Thoracic aorta (tissue), 2 donors: ENCODE measurements at regions not wholly inside any gene's neighbourhood (a gene's known extent, or its start where the extent isn't known, plus 50 kb on each side); places are given as distances from the start of the nearest gene placed in this dataset.

Experiments used
- ATAC-seq: fragments of 150-250 bp; one replicate; pipeline ENCODE4 v1.8.0; 2017; ENCODE audit warnings: low read depth; ENCODE audit not compliant: insufficient number of reproducible peaks, low FRiP score
- DNase-seq: peaks from one replicate; pipeline ENCODE4 v3.0.0-alpha.2; 2020; ENCODE audit warnings: low spot score
- H3K27ac ChIP-seq, 2 donors: fragments of 200-600 bp; sonication (generic); 1 replicate in 1 of 2; 2 replicates in 1 of 2; pipeline ENCODE4 v1.5.1; 2016; ENCODE audit warnings: mild to moderate bottlenecking in 2 of 2, moderate library complexity in 2 of 2
- H3K27me3 ChIP-seq: fragments of 200-600 bp; sonication (generic); replicated peaks from 2 replicates; pipeline ENCODE4 v1.6.0; 2016; ENCODE audit warnings: mild to moderate bottlenecking; ENCODE audit not compliant: insufficient read depth
- H3K36me3 ChIP-seq: fragments of 200-600 bp; sonication (generic); one replicate; pipeline ENCODE4 v1.5.1; 2016
- H3K4me1 ChIP-seq, 2 donors: fragments of 200-600 bp; sonication (generic); 1 replicate in 1 of 2; 2 replicates in 1 of 2; pipeline versions ENCODE4 v1.5.1 to v1.6.0; 2016; ENCODE audit warnings: low read depth in 2 of 2, mild to moderate bottlenecking in 1 of 2; ENCODE audit not compliant: control insufficient read depth in 1 of 2
- H3K4me3 ChIP-seq: fragments of 200-600 bp; sonication (generic); 2 replicates; pipeline ENCODE4 v1.5.1; 2016; ENCODE audit warnings: mild to moderate bottlenecking
- H3K9me3 ChIP-seq: fragments of 200-600 bp; sonication (generic); 2 replicates; pipeline ENCODE4 v1.5.1; 2016
- TF ChIP-seq, protein P1 (sequence below): fragments of 200-600 bp; sonication (generic); IDR thresholded peaks from one replicate; pipeline ENCODE4 v1.5.1; 2019; ENCODE audit warnings: antibody characterized with exemption

DNA sequence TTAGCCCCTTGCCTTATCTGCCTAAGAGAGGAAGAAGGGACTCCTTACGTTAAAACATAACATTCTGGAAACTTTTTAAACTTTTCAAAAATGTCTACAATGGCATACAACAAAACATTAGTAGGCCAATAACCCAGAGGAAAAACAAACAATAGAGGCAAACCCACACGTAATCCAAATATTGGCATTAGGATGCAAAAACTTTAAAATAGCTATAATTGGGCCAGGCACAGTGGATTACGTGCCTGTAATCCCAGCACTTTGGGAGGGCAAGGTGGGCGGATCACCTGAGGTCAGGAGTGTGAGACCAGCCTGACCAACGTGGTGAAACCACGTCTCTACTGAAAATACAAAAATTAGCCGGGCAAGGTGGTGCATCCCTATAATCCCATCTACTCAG is 134.9 kb downstream of the AQP9 start:
- Histone ChIP-seq H3K9me3 (peaks cover 8% of the 10 kb centered on the region), H3K36me3 (no peaks in the 10 kb centered on the region), H3K27me3 (no peaks in the 10 kb centered on the region), H3K4me1 (no peaks in the 10 kb centered on the region), H3K27ac (no peak overlapping the region), H3K4me3 (no peak overlapping the region)
- ATAC-seq, result no peak
- TF ChIP-seq, protein P1, sequence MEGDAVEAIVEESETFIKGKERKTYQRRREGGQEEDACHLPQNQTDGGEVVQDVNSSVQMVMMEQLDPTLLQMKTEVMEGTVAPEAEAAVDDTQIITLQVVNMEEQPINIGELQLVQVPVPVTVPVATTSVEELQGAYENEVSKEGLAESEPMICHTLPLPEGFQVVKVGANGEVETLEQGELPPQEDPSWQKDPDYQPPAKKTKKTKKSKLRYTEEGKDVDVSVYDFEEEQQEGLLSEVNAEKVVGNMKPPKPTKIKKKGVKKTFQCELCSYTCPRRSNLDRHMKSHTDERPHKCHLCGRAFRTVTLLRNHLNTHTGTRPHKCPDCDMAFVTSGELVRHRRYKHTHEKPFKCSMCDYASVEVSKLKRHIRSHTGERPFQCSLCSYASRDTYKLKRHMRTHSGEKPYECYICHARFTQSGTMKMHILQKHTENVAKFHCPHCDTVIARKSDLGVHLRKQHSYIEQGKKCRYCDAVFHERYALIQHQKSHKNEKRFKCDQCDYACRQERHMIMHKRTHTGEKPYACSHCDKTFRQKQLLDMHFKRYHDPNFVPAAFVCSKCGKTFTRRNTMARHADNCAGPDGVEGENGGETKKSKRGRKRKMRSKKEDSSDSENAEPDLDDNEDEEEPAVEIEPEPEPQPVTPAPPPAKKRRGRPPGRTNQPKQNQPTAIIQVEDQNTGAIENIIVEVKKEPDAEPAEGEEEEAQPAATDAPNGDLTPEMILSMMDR, result no peak
- DNase-seq, result no peak

DNA sequence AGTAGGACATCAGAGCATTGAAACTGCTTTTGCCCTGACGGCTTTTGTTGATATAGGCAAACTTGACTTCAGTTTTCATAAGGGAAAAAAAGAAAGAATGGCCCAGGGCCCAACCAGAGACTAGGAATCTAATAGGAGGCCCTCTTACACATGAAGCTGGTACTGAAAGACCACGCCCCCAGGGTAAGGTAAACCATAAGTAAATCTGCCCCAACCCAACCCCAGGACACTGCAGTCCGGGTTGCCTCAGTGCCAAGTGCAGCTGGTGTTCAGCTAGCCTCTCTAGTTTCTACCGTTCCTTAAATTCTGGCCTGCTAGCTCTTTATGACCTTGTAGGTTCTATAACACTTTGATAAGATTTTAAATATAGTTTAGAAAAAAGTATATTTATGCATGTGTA is 136.7 kb downstream of the AQP9 start:
- TF ChIP-seq, protein P1, result no peak
- Histone ChIP-seq H3K27ac (no peak overlapping the region), H3K36me3 (no peaks in the 10 kb centered on the region), H3K4me1 (no peaks in the 10 kb centered on the region), H3K9me3 (peaks cover 8% of the 10 kb centered on the region), H3K4me3 (no peak overlapping the region), H3K27me3 (no peaks in the 10 kb centered on the region)
- no peak for ATAC-seq
- no peak for DNase-seq

DNA sequence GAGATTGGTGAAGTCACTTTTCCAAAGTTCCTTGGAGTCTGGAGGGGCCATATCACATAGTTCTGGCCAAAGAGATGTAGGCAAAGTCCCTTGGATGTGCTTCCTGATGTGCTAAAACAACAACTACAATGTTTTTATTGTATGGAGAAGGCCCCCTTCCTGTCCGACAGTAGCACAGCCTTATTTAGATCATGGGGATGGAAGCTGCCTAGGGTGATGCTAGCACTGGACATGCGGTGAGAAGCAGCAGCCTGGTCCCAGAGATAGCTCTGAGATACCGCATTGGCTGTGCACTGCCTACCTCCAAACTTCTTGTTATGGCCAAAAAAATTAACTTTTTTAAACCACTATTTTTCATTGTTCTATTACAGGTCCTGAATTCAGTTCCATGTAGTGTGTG is 137.6 kb downstream of the AQP9 start:
- H3K36me3 ChIP-seq, result no peaks in the 10 kb centered on the region
- no peaks in the 10 kb centered on the region for H3K27me3 ChIP-seq
- no peak overlapping the region for H3K4me3 ChIP-seq
- TF ChIP-seq, protein P1, result no peak
- H3K9me3 ChIP-seq, result peaks cover 8% of the 10 kb centered on the region
- H3K27ac ChIP-seq, result no peak overlapping the region
- no peak for ATAC-seq
- H3K4me1 ChIP-seq, result no peaks in the 10 kb centered on the region
- DNase-seq, result no peak

DNA sequence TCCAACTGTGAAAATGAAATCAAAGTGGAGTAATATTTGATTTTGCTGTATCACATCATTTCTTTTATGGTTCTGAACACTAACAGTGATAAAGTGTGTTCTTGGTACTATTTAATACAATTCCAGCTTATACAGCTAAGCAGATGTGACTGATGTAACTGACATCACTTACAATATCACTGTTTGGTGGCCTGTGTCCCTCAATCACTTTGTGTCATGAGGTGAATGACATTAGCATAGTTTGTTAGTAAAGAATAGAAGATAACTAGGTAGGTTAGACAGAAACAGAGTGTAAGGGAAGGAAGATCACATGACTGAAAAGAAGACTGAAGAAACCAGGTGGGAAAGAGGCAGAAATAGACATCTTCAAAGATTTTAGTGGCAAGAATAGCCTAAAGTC is 138.7 kb downstream of the AQP9 start:
- ATAC-seq (no peak), DNase-seq (no peak)
- Histone ChIP-seq H3K9me3 (peaks cover under 1% of the 10 kb centered on the region), H3K4me1 (no peaks in the 10 kb centered on the region), H3K36me3 (no peaks in the 10 kb centered on the region), H3K27me3 (no peaks in the 10 kb centered on the region), H3K4me3 (no peak overlapping the region), H3K27ac (no peak overlapping the region)
- TF ChIP-seq, protein P1, result no peak

DNA sequence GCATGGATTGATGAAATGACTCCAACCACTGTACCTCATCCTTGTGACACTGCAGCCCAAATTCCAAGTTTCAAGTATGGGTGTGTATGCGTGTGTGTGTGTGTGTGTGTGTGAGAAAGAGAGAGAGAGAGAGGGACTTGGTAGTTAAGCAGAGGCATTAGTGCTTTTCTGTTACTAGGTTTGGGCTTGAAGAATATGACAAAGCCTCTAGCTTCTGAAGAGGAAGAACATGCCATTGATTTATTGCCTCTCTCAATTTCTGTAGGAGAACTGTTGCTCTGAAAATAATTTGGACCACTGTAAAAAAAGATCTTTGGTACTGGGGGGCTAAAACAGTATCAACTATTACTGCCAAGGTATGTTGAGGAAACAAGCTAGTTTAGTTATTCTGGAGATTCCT is 139.2 kb downstream of the AQP9 start:
- Histone ChIP-seq H3K4me3 (no peak overlapping the region), H3K36me3 (no peaks in the 10 kb centered on the region), H3K27me3 (no peaks in the 10 kb centered on the region), H3K9me3 (no peaks in the 10 kb centered on the region), H3K4me1 (no peaks in the 10 kb centered on the region), H3K27ac (no peak overlapping the region)
- ATAC-seq (no peak), DNase-seq (no peak)
- TF ChIP-seq, protein P1, result no peak
